ENCODE measurements at regions not wholly inside any gene's neighbourhood (a gene's known extent, or its start where the extent isn't known, plus 50 kb on each side); places are given as distances from the start of the nearest gene placed in this dataset.
A peak's percentile ranks its signal among the peaks of the same experiment; 100 is the strongest.
"Not testable (repeated sequence)": the region's sequence is repeated elsewhere in the genome, so short reads cannot be mapped to it uniquely, and the experiment has no call there.

DNA sequence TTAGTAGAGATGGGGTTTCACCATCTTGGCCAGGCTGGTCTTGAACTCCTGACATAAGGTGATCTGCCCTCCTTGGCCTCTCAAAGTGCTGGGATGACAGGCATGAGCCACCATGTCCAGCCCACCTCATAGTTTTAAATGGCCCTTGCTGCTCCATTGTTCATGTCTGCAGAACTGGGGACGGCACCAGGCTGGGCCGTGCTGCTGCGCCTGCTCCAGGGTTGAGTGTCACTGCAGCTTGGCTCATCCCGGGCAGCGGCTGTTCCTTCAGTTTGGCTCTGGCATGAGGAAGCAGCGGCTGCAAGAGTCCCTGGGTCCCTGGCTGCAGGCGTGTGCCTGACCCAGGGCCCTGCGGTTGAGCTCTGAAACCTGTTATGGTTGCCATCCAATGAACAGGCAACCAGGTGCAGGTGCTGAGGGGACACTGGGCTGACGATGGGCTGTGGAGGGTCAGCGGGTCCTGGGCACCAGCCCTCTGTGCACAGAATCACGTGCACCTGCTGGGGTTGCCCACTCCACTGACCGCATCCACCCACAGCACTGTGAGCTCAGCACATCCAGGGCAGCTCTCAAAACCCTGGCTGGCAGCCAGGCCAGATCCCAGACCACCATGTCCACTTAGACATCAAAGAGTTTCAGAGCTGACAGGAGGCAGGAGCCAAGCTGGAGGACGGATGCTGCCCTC lies 70.2 kb upstream of the PPP2R2D start:
- DNase-seq (ENCODE audit: low spot score), result no peak

- no peak for DNase-seq (ENCODE audit: low spot score)
Measured at GRCh38 chr10:131831561-131831960, 69.2 kb upstream of the PPP2R2D start.

GRCh38 chr10:131832056-131832685 lies 68.6 kb upstream of the PPP2R2D start:
- no peak for DNase-seq (ENCODE audit: low spot score)

DNA sequence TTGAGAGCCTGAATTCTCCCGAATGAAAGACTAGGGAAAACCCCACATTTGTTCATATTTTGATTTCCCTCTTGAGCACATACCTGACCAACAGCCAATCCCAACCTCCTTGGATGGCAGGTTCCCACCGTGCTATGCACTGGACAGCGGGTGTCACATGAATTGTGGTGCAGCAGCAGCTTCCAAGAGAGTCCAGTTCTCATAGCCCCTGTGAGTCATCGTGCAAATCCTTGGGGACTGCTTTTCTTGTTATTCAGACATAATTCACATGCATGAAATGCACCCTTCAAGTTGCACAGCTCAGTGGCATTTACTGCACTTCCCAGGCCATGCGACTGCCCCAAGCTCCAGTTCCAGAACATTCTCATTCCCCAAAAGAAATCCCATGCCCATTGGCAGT lies 67.8 kb upstream of the PPP2R2D start:
- no peak for DNase-seq (ENCODE audit: low spot score)

- DNase-seq (ENCODE audit: low spot score), result no peak
Measured at GRCh38 chr10:131833446-131834080, 67.2 kb upstream of the PPP2R2D start.

DNA sequence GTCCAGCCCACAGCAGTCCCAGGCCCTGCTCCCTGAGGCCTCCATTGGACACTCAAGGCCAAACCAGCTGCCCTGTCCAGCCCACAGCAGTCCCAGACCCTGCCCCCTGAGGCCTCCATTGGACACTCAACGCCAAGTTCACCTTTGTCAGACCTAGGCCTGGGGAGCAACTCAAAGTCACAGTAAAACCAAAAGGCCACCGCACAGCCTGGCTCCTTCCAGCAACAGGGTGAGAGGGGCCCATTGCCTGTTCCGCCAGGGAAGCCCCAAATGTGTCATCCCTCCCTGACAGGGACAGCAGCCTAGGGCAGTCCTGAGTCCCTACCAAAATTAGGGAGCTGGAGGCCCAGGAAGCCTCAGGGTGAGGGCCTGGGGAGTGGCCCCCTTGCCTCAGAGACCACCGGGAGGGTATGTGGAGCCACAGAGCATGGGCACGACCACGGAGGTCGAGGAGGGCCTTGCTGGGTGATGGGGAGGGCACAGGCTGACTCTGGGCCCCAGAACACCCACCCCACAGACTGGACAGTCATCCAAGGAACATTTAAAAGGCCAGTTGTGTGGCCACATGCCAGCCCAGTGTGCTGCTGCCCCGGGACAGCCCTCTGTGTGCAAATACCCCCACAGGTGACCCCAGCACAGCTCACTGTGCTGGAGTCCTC lies 66.5 kb upstream of the PPP2R2D start:
- DNase-seq (ENCODE audit: low spot score), result no peak

DNA sequence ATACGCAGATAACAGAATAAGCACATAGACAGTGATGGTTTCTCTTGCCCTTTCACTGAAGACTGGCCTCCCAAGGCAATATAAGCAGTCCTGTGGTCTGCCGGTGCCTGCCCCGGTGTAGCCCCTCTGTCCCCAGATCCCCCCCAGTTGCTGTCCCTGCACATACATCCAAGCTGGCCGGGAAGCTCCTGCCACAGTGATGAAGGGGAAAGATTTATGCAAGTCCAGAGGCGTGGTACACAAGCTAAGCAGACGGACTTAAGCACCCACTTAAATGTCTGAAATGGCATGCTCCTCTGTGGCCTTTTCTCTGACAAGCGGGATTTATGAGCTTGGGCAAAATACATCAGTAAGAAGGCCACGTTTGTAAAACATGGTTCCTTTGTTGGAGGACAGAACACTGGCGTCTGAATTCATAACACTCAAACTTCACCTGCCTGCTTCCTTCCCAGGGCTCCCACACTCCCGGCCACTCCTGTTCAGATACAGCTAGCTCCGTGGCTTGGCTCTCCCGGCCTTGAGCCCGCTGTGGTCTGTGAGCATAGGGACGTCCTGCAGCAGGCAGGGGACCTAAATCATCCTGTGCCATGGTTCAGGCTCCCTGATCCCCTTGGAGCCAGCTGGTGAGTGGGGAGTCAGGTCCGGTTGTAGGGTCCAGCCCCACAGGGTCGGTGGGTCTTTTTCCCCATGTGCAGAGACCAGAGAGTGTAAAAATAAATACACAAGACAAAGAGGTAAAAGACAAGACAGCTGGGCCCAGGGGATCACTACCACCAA lies 61.7 kb upstream of the PPP2R2D start:
- DNase-seq (ENCODE audit: low spot score), result no peak

DNA sequence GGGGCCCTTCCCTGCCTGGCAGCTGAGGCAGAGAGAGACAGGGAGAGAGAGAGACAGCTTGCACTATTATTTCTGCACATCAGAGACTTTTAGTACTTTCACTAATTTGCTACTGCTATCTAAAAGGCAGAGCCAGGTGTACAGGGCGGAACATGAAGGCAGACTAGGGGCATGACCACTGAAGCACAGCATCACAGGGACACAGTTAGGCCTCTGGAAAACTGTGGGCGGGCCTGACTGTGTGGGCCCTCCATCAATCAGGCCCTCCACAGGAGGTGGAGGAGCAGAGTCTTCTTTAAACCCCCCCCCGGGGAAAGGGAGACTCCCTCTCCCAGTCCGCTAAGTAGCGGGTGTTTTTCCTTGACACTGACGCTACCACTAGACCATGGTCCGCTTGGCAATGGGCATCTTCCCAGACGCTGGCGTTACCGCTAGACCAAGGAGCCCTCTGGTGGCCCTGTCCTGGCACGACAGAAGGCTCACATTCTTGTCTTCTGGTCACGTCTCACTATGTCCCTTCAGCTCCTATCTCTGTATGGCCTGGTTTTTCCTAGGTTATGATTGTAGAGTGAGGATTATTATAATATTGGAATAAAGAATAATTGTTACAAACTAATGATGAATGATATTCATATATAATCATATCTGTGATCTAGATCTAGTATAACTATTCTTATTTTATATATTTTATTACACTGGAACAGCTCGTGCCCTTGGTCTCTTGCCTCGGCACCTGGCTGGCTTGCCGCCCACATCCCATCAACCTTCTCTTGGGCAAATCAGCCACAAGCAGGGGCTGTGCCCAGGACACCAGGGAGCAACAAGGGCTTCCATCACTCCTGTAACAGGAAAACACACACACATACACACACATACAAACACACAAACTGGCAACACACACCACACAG lies 60.7 kb upstream of the PPP2R2D start:
- DNase-seq (ENCODE audit: low spot score), result not testable (repeated sequence)

DNA sequence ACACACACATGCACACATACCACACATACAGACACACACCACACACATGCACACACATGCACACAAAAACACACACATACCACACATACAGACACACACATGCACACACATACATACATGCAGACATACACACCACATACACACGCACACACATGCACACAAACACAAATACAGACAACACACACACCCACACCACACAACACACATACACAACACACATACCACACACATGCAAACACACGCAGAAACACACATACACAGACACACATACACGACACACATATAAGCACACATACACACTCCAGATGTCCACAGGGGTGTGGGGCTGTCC lies 60.1 kb upstream of the PPP2R2D start:
- DNase-seq (ENCODE audit: low spot score), result no peak

GRCh38 chr10:131841131-131841660 lies 59.6 kb upstream of the PPP2R2D start:
- DNase-seq (ENCODE audit: low spot score), result peak; percentile 48

- DNase-seq (ENCODE audit: low spot score), result peak; percentile 40
Measured at GRCh38 chr10:131841661-131842139, 59.1 kb upstream of the PPP2R2D start.

DNA sequence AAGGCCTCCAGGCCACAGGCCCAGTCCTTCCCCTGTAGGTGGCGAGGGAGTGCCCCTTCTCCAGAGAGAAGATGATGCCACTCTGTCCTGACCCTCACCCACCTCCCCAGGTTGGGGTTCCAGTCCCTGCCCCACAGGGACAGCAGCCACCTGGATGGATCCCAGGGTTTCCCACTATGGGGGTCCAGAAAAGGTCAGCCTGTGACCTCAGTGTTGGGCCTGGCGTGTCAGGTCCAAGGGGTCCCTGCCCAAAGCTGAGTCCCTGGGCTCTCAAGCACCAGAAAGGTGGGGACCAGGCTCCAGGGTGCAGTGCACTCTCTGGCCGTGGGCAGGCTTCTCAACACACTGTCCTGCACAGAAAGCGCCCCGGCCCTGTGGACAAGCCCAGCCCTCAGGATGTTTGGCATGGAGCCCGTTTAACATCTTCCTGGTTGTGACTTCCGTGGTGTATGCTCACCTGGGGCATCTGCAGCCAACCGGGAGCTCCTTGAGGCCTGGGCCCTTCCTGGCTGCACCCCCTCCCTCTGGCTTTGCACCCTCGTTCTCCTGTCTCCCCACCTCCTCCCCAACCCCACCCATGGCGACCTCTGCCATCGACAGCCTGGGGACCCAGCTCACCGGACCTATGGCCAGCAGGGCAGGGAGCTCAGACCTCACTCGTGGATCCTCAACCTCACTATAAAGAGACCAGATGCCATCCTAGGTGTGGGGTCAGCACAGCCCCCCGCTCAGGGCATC lies 58.3 kb upstream of the PPP2R2D start:
- DNase-seq (ENCODE audit: low spot score), result peak; percentile 58

- peak; percentile 29 for DNase-seq (ENCODE audit: low spot score)
Measured at GRCh38 chr10:131843089-131843595, 57.7 kb upstream of the PPP2R2D start.

DNA sequence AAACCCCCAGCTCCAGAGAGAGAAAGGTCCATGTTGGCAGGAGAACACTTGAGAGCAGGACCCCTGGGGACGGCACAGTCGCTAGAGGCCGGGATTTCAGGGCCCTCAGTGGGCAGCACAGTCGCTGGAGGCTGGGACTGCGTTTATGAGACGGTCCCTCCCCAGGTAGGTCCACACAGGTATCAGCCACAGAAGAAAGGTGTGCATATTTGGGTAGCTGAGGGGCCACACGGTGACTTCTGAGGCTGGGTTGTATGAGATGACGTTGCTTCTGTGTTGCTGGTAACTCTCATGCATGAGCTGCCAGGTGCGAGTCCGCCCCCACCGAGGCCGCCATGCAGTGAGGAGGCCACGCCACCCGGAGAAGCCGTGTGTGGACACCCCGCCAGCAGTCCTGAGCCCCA lies 56.9 kb upstream of the PPP2R2D start:
- peak; percentile 34 for DNase-seq (ENCODE audit: low spot score)

GRCh38 chr10:131844529-131845084 lies 56.2 kb upstream of the PPP2R2D start:
- DNase-seq (ENCODE audit: low spot score), result peak; percentile 37

- DNase-seq (ENCODE audit: low spot score), result peak; percentile 19
Measured at GRCh38 chr10:131845505-131846239, 55.1 kb upstream of the PPP2R2D start.

DNA sequence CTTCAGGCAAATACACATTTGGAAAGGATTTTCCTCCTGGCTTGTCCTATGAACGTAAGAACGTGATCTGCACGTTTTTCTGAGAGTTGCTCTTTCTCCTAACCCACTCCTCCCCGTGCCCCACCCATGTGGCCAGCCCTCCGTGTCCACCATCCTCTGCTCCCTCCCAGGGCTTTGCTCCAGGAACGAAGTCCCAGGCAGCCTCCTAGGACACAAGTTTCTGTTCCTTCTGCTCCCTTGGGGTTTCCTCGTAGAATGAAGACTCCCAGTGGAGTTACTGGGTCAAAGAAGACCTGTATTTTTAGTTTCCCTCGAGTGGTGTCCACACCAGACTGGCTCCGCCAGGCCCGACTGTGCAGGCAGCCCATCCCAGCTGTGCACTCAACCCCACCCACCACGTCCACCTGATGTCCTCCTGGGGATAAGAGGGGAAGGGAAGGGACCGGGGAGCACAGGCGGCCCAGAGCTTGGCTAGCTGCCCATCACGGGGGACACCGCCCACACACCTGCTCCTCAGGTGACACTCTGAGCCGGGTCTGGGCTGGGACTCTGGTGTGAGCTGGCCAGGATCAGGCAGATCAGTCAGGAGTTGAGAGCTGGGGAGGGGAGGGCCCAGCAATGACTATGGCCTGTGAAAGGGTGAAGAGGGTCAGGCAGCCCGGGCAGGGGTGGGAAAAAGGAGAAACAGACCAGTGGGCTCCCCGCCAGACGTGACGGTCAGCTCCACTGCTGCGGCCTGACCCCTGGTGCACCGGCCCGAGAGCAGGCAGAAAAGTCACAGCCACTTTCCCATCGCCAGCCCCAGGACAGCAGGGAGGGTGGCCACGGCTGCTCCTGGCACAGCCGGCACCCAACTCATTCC lies 54.3 kb upstream of the PPP2R2D start:
- DNase-seq (ENCODE audit: low spot score), result peak; percentile 30
